Glutamatergic neuron (in vitro differentiated cells): ENCODE measurements at regions not wholly inside any gene's neighbourhood (a gene's known extent, or its start where the extent isn't known, plus 50 kb on each side); places are given as distances from the start of the nearest gene placed in this dataset.

Experiments
- DNase-seq: peaks from one replicate; pipeline ENCODE4 v3.0.0; 2022
- H3K27ac Mint-ChIP-seq: one replicate; pipeline ENCODE4 v1.8.0; 2020; ENCODE audit warnings: mild to moderate bottlenecking, mixed read lengths, inconsistent platforms; ENCODE audit not compliant: unreplicated experiment
- H3K27me3 Mint-ChIP-seq: one replicate; pipeline ENCODE4 v1.8.0; 2020; ENCODE audit warnings: mild to moderate bottlenecking, moderate library complexity, mixed read lengths, inconsistent platforms; ENCODE audit not compliant: unreplicated experiment
- H3K36me3 Mint-ChIP-seq: one replicate; pipeline ENCODE4 v1.8.0; 2020; ENCODE audit warnings: mild to moderate bottlenecking, mixed read lengths, inconsistent platforms; ENCODE audit not compliant: unreplicated experiment
- H3K4me1 Mint-ChIP-seq: one replicate; pipeline ENCODE4 v1.8.0; 2020; ENCODE audit warnings: mild to moderate bottlenecking, low read depth, mixed read lengths, inconsistent platforms; ENCODE audit not compliant: unreplicated experiment
- H3K4me3 Mint-ChIP-seq: one replicate; pipeline ENCODE4 v1.8.0; 2020; ENCODE audit warnings: mild to moderate bottlenecking, mixed read lengths, inconsistent platforms; ENCODE audit not compliant: unreplicated experiment
- H3K9me3 Mint-ChIP-seq: one replicate; pipeline ENCODE4 v1.8.0; 2020; ENCODE audit warnings: mild to moderate bottlenecking, moderate library complexity, mixed read lengths, inconsistent platforms; ENCODE audit not compliant: unreplicated experiment
- CTCF ChIP-seq: fragments of 200-600 bp; sonication (generic); IDR thresholded peaks from one replicate; pipeline ENCODE4 v1.5.0; 2021; ENCODE audit not compliant: partially characterized antibody, unreplicated experiment

GRCh38 chr5:82390088-82390487 lies 111.9 kb upstream of the RPS23 start:
- no peak overlapping the region for H3K4me3 Mint-ChIP-seq
- peaks cover 2% of the 10 kb centered on the region for H3K9me3 Mint-ChIP-seq
- TF ChIP-seq CTCF: no peak
- no peaks in the 10 kb centered on the region for H3K36me3 Mint-ChIP-seq
- no peaks in the 10 kb centered on the region for H3K4me1 Mint-ChIP-seq
- peaks cover 2% of the 10 kb centered on the region for H3K27me3 Mint-ChIP-seq
- DNase-seq: no peak
- no peak overlapping the region for H3K27ac Mint-ChIP-seq

GRCh38 chr5:82389347-82389746 lies 111.2 kb upstream of the RPS23 start:
- no peak overlapping the region for H3K4me3 Mint-ChIP-seq
- no peaks in the 10 kb centered on the region for H3K4me1 Mint-ChIP-seq
- peaks cover 2% of the 10 kb centered on the region for H3K9me3 Mint-ChIP-seq
- H3K27ac Mint-ChIP-seq: no peak overlapping the region
- H3K36me3 Mint-ChIP-seq: no peaks in the 10 kb centered on the region
- DNase-seq: no peak
- peaks cover 2% of the 10 kb centered on the region for H3K27me3 Mint-ChIP-seq
- no peak for TF ChIP-seq CTCF

GRCh38 chr5:82388181-82388580 lies 110.0 kb upstream of the RPS23 start:
- H3K4me1 Mint-ChIP-seq: no peaks in the 10 kb centered on the region
- H3K27me3 Mint-ChIP-seq: peaks cover 2% of the 10 kb centered on the region
- H3K4me3 Mint-ChIP-seq: no peak overlapping the region
- no peak for DNase-seq
- no peaks in the 10 kb centered on the region for H3K36me3 Mint-ChIP-seq
- H3K9me3 Mint-ChIP-seq: peaks cover 2% of the 10 kb centered on the region
- no peak for TF ChIP-seq CTCF
- no peak overlapping the region for H3K27ac Mint-ChIP-seq

DNA sequence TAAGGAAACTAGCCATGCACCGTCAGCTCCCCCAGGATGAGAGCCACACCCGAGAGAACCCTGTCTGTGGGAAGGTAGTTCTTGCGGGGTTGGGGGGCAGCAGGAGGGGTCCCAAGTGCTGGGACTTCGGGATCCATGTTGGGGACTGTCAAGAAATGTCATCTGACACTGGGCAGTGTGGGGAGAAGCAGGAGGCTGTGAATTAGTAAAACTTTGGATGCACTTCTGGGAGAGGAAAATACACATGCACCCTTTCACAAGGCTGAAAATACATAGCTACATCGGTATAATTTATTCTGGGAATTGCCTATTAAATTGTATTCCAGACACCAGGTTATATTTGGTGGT lies 109.6 kb upstream of the RPS23 start:
- Mint-ChIP-seq H3K4me3 (no peak overlapping the region), H3K27ac (no peak overlapping the region), H3K36me3 (no peaks in the 10 kb centered on the region), H3K9me3 (peaks cover 2% of the 10 kb centered on the region), H3K4me1 (no peaks in the 10 kb centered on the region), H3K27me3 (peaks cover 2% of the 10 kb centered on the region)
- DNase-seq: no peak
- no peak for TF ChIP-seq CTCF

DNA sequence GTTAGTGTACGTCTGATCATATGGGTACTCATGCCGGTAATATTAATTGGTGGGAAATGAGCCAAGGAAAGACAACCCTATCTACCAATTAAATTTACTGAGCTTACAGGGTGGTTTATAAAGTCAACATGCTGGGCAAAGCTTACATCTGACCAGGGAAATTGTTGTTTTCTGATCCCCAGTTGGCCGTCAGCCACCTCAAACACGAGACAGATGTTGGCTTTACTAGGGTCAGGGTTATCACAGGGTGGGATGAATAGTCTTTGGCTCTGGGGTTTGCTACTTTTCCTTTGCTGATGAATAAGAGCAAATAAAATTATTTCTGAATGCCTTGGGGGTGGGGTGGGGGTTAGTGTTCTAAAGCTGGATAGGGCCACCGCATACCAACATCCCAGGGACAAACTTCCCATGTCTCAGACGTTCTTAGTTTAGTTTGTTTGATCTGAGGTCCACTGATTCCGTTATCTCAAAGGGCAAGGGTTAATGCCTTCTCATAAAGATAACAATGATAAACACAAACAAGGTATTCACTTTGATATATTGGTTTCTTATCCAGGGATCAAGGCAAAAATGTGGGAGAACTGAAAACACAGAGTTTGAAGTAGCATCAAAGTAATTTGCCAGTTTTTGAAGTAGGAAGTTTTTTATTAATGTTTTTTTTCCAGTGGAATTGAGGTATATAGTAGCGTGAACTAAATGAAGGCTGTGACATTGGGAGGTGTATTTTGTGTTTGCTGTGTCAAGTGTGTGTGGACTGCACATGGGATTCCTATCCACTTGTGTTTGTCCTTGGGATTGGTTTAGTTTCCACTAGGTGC lies 109.1 kb upstream of the RPS23 start:
- no peak for TF ChIP-seq CTCF
- Mint-ChIP-seq H3K27ac (no peak overlapping the region), H3K36me3 (no peaks in the 10 kb centered on the region), H3K9me3 (peaks cover 2% of the 10 kb centered on the region), H3K4me3 (no peak overlapping the region), H3K4me1 (no peaks in the 10 kb centered on the region), H3K27me3 (peaks cover 2% of the 10 kb centered on the region)
- DNase-seq: no peak
